Left cardiac atrium (tissue), 4 donors: ENCODE measurements at regions not wholly inside any gene's neighbourhood (a gene's known extent, or its start where the extent isn't known, plus 50 kb on each side); places are given as distances from the start of the nearest gene placed in this dataset.
A peak's percentile ranks its signal among the peaks of the same experiment; 100 is the strongest.

Experiments used
- ATAC-seq, 2 donors: fragments of 200-7000 bp; cut with Tn5 transposase; one replicate each; pipeline ENCODE4 v1.9.1; 2020; ENCODE audit warnings: mild to moderate bottlenecking in 2 of 2, moderate library complexity in 2 of 2
- DNase-seq: peaks from one replicate; pipeline ENCODE4 v3.0.0-alpha.2; 2020
- intact Hi-C, 2 donors: fragments of 100-400 bp; cut with DNase I; formaldehyde crosslinking; loops; one replicate each; pipeline versions ENCODE4 v1.14.1 to v1.15.1; 2022 to 2023
- donor health status: DM: no; HTN: yes; CAD: no.
- donor health status: DM: no; HTN: yes; CAD: no; lungs with severe emphysema.
- donor health status: DM: yes; HTN: yes; CAD: no.
- donor health status: Dilated cardiomyopathy.

DNA sequence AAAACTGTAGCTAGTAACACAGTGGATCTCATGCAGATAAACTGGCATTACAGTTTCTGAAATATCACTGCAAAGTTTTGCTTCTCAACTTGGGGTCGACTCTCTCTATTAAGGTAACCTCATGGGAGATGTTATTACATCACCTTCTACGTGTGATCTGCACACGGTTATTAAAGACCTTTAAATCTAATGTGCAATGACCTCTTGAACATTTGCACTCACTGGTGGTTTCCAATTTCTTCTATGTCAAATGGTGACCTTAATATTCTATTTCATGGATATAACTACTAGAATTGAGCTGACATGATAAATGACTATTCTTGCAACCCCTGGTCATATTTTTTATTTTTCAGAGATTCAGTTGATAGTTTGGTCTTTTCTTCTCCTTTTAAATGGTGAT is 191.3 kb downstream of the PPP1R3A start:
- DNase-seq, result no peak
- intact Hi-C loops, result no loop called here
- no peak for ATAC-seq

DNA sequence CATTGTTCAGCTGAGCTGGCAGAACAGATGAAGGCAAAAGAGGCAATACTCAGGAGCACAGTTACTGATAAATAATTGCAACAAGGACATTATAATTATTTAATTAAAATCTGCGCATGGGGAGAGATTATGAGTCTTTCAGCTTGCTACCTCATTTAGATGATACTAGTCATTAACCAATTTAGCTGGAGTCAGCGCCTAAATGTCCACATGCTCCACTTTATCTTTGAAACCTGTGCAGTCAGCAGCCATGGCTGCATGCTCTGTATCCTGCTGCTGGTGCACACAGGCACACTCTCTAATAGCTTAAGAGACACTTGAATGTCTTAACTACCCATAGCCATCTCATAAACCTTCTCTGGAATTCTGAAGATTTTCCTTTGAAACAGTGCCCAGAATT is 196.8 kb downstream of the PPP1R3A start:
- no peak for DNase-seq

DNA sequence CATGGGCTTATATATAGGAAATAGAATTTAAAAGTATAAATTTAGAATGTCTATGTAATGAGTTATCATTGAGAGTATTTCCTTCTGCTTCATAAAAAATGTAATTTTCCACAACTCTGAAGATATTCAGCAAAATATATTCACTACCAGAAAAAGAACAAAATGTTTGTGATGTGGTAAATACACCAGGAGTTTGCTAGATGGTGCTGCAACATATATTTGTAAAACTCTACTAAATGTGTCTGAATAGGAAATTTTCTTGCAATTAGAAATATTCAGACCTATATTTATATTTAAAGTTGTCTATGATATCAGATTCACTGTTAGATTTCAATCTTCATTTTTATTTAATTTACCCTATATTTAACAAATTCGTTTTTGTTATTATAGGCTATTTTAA is 201.1 kb downstream of the PPP1R3A start:
- ATAC-seq (no peak), DNase-seq (no peak)
- intact Hi-C loops, result no loop called here

More for the DNA sequence above, 196.8 kb downstream of the PPP1R3A start:
- no peak for ATAC-seq
- intact Hi-C loops, result no loop called here

- no peak for DNase-seq
- intact Hi-C loops, result no loop called here
- peak; percentile 89 to 90 for ATAC-seq
Observed at GRCh38 chr7:113715981-113716856, 202.6 kb downstream of the PPP1R3A start.

- DNase-seq (no peak), ATAC-seq (peak in 1 of 2 donors; percentile 49)
- intact Hi-C loops, result no loop called here
Observed at GRCh38 chr7:113715262-113715661, 203.5 kb downstream of the PPP1R3A start.

GRCh38 chr7:113710310-113711096 is 208.3 kb downstream of the PPP1R3A start:
- no peak for DNase-seq
- intact Hi-C loops, result no loop called here
- ATAC-seq, result peak; percentile 58 to 65

DNA sequence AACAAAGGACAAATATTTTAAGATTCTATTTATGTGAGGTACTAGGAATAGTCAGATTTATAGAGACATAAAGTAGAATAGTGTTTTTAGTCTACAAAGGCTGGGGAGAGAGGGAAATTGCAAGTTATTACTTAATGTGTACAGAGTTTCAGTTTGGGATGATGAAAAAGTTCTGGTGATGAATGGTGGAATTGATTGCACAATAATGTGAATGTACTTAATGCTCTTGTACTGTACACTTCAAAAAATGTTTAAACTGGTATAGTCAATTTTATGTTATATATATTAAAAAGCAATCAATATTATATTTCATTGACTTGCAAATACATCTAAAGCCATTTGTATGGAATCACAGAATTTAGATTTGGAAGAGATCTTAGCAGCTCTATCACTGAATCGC is 213.4 kb downstream of the PPP1R3A start:
- ATAC-seq, result no peak
- intact Hi-C loops, result no loop called here
- DNase-seq, result no peak

DNA sequence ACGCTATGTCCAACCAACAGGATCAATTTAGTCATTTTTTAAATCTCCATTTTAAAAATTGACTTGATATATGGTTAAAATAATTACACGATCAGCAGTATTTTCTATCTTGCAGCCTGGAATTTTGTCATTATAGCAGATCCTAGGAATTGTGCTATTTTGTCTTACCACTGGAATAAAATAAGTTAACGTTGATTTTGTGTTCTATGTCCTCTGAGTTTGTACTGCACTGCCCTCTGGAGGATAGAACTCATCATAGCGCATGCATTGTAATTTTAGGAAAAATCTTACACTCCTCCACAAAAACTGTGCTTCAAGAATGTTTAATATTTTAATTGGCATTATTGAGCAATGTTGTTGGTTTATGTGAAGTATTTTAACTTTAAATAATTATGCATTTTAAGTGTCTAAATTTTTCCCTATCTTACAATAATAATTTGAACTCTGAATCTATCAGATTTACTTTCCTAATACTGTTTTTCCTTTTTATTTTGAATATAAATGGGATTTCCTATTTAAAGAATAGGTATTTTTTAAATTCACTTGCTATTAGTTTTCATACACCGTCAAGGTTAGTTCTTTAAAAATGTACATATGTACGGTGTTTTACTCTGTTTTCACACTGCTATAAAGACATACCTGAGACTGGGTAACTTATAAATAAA is 220.1 kb downstream of the PPP1R3A start:
- intact Hi-C loops, result loop anchor here (5.0 to 10.0 kb wide), 2 partner anchors 294 to 296 kb away; no protein-coding TSS in a partner anchor
- ATAC-seq (no peak), DNase-seq (no peak)

GRCh38 chr7:113694149-113694548 is 224.7 kb downstream of the PPP1R3A start:
- ATAC-seq (no peak), DNase-seq (no peak)
- intact Hi-C loops, result loop anchor here in 1 of 2 donors (10.0 kb wide), 1 partner anchor 289 kb away; no protein-coding TSS in a partner anchor

- no peak for ATAC-seq
- intact Hi-C loops, result no loop called here
- DNase-seq, result no peak
Observed at GRCh38 chr7:113684165-113684564, 234.6 kb downstream of the PPP1R3A start.

DNA sequence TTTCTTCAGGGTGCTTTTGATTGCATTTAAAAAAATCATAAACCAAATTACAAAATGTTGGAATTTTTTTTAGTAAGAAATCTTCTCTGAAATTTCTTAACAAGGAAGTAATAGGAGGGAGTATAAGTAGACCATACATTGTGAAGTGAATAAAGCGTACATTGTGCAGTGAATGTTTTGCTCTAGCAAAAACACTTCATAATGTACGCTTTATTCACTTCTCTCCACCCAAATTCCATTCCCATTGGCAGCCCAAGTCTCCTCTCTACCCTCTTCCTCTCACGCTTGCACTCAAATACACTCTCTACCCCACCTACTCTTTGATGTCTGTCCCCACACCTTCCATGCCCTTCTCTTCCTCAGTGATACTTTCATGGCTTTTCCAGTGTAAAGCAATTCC is 241.0 kb downstream of the PPP1R3A start:
- ATAC-seq (no peak), DNase-seq (no peak)
- intact Hi-C loops, result no loop called here

GRCh38 chr7:113664867-113665266 is 253.9 kb downstream of the PPP1R3A start:
- ATAC-seq (no peak), DNase-seq (no peak)
- intact Hi-C loops, result no loop called here

DNA sequence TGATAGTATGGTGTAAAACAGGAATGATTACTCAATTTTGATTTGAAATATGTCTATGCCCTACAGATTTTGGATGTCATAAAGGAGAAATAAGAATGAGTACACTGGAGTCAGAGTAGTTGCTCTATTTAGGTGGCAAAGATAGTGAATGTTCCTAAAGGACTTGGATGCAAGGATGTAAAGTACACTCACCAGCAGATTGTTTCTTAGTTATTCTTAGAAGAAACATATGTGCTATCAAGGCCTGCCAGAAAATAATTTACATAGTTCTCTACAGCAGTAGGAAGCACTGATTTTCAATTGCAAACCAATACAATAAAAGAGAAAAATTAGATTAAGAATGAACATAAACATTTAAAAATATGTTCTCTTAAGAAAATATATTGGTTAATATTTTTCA is 259.4 kb downstream of the PPP1R3A start:
- no peak for DNase-seq
- intact Hi-C loops, result no loop called here
- no peak for ATAC-seq

- DNase-seq (no peak), ATAC-seq (no peak)
- intact Hi-C loops, result no loop called here
Observed at GRCh38 chr7:113657603-113658002, 261.2 kb downstream of the PPP1R3A start.

- no peak for DNase-seq
- no peak for ATAC-seq
- intact Hi-C loops, result no loop called here
Observed at GRCh38 chr7:113652501-113652900, 266.3 kb downstream of the PPP1R3A start.

GRCh38 chr7:113649556-113649955 is 269.3 kb downstream of the PPP1R3A start:
- ATAC-seq (no peak), DNase-seq (no peak)
- intact Hi-C loops, result no loop called here

DNA sequence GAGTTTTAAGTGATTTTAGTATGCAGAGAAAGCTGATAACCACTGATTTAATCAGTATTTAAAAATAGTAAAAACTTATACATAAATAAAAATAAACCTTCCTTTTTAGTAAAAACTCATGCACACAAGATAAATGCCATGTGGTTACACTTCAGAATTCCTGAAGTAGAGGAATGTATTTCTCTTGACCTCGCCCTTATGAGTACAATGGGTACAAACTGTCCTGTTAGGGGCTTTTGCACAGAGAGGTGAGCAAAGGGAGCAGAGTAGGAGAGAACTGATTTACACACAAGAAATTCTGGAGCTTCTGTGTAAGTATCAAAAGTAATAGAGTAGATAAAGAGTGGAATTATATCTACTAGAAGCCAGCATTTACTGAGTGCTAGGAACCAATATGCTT is 279.6 kb downstream of the PPP1R3A start:
- intact Hi-C loops, result no loop called here
- no peak for DNase-seq
- no peak for ATAC-seq

DNA sequence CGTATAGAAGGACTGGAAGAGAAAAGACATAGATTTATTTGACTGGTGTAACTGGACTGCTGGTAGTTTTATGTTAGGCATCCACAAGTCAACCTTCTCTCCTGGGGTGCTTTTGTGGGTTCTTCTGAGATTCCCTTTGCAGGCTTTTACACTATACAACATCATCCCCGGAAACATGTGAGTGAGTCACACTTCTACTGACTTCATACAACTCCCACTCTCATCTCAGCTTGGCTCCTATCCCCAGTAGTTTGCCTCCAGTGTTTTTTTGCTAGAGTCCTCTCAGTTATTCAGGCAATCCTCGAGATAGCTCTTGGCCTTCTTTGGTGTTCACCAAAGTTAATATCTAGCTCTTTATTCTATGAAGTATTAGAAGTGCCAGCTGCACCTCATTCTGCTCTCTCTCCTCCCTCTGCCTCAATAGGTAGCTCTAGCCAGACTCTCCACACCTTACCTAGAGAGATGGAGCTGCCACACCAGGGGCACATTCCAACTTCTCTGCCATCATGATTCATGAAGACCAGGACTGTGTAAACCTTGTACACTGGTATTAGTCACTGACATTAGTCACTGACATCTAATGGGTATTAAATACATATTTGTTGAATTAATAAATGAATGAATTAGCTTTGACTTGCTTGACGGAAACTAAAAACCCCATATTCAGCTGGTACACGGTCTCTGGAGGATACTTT is 281.9 kb downstream of the PPP1R3A start:
- ATAC-seq (no peak), DNase-seq (no peak)
- intact Hi-C loops, result no loop called here

DNA sequence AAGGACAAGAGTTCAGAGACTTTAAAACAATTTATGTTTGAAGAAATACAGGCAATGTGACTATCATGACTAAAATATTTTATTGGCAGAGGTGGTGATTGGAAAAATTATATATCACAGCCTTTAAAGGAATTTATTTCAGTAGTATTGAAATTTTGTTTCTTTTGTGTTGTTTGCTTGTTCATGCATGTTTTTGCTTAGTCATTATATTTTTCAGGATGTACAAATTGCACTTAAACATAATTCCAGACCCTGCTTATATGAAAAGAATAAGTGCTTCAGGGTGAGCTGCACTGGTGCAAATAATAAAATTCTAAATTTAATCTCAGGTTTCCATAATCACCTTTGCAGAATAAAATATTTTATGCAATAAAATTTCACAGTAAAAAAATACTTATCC is 283.3 kb downstream of the PPP1R3A start:
- DNase-seq, result no peak
- no peak for ATAC-seq
- intact Hi-C loops, result no loop called here
